Cardiac muscle cell (in vitro differentiated cells and primary cell): ENCODE measurements at regions not wholly inside any gene's neighbourhood (a gene's known extent, or its start where the extent isn't known, plus 50 kb on each side); places are given as distances from the start of the nearest gene placed in this dataset.

Source experiments
- DNase-seq, 2 donors: peaks; one replicate each; pipeline versions ENCODE4 v3.0.0 to v3.0.0-alpha.2; 2010 to 2017; ENCODE audit warnings: low read depth in 1 of 2, low spot score in 1 of 2
- H3K27ac ChIP-seq: fragments of 200-600 bp; sonication (generic); 2 replicates; pipeline ENCODE4 v1.5.1; 2016
- H3K27me3 ChIP-seq: fragments of 200-600 bp; sonication (generic); 2 replicates; pipeline ENCODE4 v1.6.0; 2016; ENCODE audit warnings: control low read depth
- H3K36me3 ChIP-seq: fragments of 200-600 bp; sonication (generic); 2 replicates; pipeline ENCODE4 v1.5.1; 2016; ENCODE audit warnings: control low read depth
- H3K4me1 ChIP-seq: fragments of 200-600 bp; sonication (generic); 2 replicates; pipeline ENCODE4 v1.8.1; 2017; ENCODE audit warnings: low read depth, mild to moderate bottlenecking, mixed run types
- H3K4me3 ChIP-seq: fragments of 200-600 bp; sonication (generic); 2 replicates; pipeline ENCODE4 v1.5.1; 2016; ENCODE audit warnings: mild to moderate bottlenecking
- H3K9me3 ChIP-seq: fragments of 200-600 bp; sonication (generic); 2 replicates; pipeline ENCODE4 v1.5.1; 2017; ENCODE audit warnings: low read depth, mild to moderate bottlenecking, control low read depth
- CTCF ChIP-seq: IDR thresholded peaks from 2 replicates; pipeline ENCODE4 v1.5.1; 2012; ENCODE audit warnings: low read depth, mild to moderate bottlenecking, low read length

DNA sequence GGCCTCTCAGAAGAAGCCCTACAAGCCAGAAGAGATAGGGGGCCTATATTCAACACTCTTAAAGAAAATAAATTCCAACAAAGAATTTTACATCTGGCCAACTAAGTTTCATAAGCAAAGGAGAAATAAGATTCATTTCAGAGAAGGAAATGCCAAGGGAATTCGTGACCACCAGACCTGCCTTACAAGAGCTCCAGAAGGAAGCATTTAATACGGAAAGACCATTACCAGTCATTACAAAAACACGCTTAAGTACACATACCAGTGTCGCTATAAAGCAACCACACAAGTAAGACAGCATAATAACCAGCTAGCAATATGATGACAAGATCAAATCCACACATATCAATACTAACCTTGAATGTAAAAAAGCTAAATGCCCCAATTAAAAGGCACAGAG is 704.9 kb upstream of the CHRM3 start:
- no peak overlapping the region for H3K27ac ChIP-seq
- H3K4me1 ChIP-seq = no peaks in the 10 kb centered on the region
- no peaks in the 10 kb centered on the region for H3K27me3 ChIP-seq
- H3K9me3 ChIP-seq = no peaks in the 10 kb centered on the region
- no peak for DNase-seq
- H3K36me3 ChIP-seq = no peaks in the 10 kb centered on the region
- TF ChIP-seq CTCF = no peak
- H3K4me3 ChIP-seq = no peak overlapping the region

GRCh38 chr1:238681021-238681420 is 705.3 kb upstream of the CHRM3 start:
- H3K36me3 ChIP-seq = no peaks in the 10 kb centered on the region
- no peaks in the 10 kb centered on the region for H3K9me3 ChIP-seq
- H3K27ac ChIP-seq = no peak overlapping the region
- H3K27me3 ChIP-seq = no peaks in the 10 kb centered on the region
- DNase-seq = peak in 1 of 2 donors; percentile 75
- no peak for TF ChIP-seq CTCF
- H3K4me1 ChIP-seq = peaks cover under 1% of the 10 kb centered on the region
- H3K4me3 ChIP-seq = no peak overlapping the region

- no peak overlapping the region for H3K27ac ChIP-seq
- no peaks in the 10 kb centered on the region for H3K9me3 ChIP-seq
- DNase-seq = peak in 1 of 2 donors; percentile 30
- no peak overlapping the region for H3K4me3 ChIP-seq
- TF ChIP-seq CTCF = no peak
- peaks cover 20% of the 10 kb centered on the region for H3K4me1 ChIP-seq
- H3K36me3 ChIP-seq = no peaks in the 10 kb centered on the region
- no peaks in the 10 kb centered on the region for H3K27me3 ChIP-seq
These were observed 708.8 kb upstream of the CHRM3 start for GRCh38 chr1:238677567-238677966.

GRCh38 chr1:238675221-238675620 is 711.1 kb upstream of the CHRM3 start:
- H3K4me3 ChIP-seq = no peak overlapping the region
- no peaks in the 10 kb centered on the region for H3K27me3 ChIP-seq
- no peaks in the 10 kb centered on the region for H3K36me3 ChIP-seq
- H3K9me3 ChIP-seq = no peaks in the 10 kb centered on the region
- no peak for TF ChIP-seq CTCF
- H3K27ac ChIP-seq = peak overlapping the region; percentile 69
- DNase-seq = no peak
- peaks cover 29% of the 10 kb centered on the region for H3K4me1 ChIP-seq

DNA sequence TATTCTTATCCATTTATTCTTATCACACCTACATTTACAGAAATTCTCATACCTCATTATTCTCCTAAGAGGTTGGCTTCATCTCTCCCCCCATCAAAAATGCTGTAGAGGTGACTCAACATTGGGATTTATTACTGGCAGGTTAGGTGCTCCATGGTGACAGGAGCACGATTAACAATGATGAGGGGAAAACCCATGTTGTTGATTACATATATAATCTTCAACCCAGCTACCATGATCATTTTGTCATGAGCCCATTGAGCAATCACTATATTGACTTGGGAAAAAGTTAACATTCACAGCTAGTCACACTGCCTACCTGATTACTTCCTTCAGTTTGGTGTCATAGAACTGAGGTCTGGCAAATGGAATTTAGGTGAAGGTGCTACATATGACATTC is 712.1 kb upstream of the CHRM3 start:
- no peaks in the 10 kb centered on the region for H3K27me3 ChIP-seq
- H3K36me3 ChIP-seq = no peaks in the 10 kb centered on the region
- H3K4me1 ChIP-seq = peaks cover 29% of the 10 kb centered on the region
- peak overlapping the region; percentile 69 for H3K27ac ChIP-seq
- H3K4me3 ChIP-seq = no peak overlapping the region
- no peak for TF ChIP-seq CTCF
- no peaks in the 10 kb centered on the region for H3K9me3 ChIP-seq
- DNase-seq = no peak

DNA sequence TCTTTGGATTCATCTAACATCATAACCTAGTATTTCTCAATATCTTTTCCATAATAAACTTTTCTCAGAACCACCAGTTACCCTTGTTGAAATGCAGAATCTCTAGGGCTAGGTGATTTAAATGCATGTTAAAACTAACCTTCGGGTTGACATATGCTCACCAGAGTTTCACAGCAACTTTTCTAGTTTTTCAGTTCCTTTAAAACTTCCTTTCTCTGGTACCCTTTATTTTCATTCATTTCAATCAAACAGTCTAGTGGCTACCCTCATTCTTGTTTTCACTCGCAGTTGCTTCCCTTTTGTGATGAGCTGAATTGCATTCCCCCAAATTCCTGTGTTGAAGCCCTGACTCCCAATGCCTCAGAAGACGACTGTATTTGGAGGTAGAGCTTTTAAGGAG is 712.8 kb upstream of the CHRM3 start:
- H3K4me1 ChIP-seq = peaks cover 29% of the 10 kb centered on the region
- H3K9me3 ChIP-seq = no peaks in the 10 kb centered on the region
- H3K36me3 ChIP-seq = no peaks in the 10 kb centered on the region
- no peaks in the 10 kb centered on the region for H3K27me3 ChIP-seq
- no peak for DNase-seq
- no peak overlapping the region for H3K4me3 ChIP-seq
- no peak overlapping the region for H3K27ac ChIP-seq
- TF ChIP-seq CTCF = no peak
